GM12864 (cell line): ENCODE measurements at regions not wholly inside any gene's neighbourhood (a gene's known extent, or its start where the extent isn't known, plus 50 kb on each side); places are given as distances from the start of the nearest gene placed in this dataset.
A peak's percentile ranks its signal among the peaks of the same experiment; 100 is the strongest.

Experiments used
- DNase-seq: peaks from one replicate; pipeline ENCODE4 v3.0.0-alpha.2; 2011; ENCODE audit warnings: low read depth
- H3K4me3 ChIP-seq: 2 replicates; pipeline ENCODE4 v1.5.1; 2011; ENCODE audit warnings: mild to moderate bottlenecking, low read depth, low read length, control low read depth
- TF ChIP-seq, protein P1 (sequence below): IDR thresholded peaks from 2 replicates; pipeline ENCODE4 v1.5.1; 2011; ENCODE audit warnings: low read depth, mild to moderate bottlenecking, moderate library complexity, low read length, control low read depth, inconsistent platforms; ENCODE audit errors: missing control alignments

DNA sequence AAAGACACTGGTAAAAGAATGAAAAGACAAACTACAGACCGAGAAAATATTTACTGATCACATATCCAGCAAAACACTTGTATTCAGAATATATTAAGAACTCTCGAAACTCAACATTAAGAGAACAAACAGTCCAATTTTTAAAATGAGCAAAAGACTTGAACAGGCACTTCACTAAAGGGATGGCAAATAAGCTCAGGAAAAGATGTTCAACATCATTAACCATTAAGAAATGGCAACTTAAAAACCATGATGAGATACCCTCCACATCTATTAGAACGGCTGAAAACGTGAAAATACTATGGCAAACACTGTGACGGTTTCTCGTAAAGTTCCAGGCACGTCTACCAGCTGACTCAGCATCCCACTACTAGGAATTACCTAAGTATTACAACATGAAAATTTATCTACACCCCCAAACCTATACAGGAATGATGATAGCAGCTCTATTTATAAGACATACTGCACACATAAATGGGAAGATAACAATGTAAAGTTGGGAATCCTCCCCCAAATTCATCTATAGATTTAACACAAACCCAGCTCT lies 86.1 kb upstream of the PROK2 start:
- TF ChIP-seq, protein P1, sequence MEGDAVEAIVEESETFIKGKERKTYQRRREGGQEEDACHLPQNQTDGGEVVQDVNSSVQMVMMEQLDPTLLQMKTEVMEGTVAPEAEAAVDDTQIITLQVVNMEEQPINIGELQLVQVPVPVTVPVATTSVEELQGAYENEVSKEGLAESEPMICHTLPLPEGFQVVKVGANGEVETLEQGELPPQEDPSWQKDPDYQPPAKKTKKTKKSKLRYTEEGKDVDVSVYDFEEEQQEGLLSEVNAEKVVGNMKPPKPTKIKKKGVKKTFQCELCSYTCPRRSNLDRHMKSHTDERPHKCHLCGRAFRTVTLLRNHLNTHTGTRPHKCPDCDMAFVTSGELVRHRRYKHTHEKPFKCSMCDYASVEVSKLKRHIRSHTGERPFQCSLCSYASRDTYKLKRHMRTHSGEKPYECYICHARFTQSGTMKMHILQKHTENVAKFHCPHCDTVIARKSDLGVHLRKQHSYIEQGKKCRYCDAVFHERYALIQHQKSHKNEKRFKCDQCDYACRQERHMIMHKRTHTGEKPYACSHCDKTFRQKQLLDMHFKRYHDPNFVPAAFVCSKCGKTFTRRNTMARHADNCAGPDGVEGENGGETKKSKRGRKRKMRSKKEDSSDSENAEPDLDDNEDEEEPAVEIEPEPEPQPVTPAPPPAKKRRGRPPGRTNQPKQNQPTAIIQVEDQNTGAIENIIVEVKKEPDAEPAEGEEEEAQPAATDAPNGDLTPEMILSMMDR: no peak
- DNase-seq: no peak

DNA sequence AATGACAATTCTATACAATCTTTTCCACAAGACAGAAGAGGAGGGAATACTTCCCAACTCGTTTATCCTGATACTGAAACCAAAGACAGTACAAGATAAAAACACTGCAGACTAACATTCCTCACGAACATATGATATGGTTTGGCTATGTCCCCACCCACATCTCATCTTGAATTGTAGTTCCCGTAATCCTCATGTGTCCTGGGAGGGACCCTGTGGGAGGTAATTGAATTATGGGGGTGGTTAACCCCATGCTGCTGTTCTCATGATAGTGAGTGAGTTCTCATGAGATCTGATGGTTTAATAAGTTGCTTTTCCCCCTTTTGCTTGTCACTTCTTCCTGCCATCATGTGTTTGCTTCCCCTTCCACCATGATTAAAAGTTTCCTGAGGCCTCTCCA lies 83.9 kb upstream of the PROK2 start:
- TF ChIP-seq, protein P1: no peak
- H3K4me3 ChIP-seq: no peak overlapping the region
- DNase-seq: no peak

More for the DNA sequence above, 86.1 kb upstream of the PROK2 start:
- no peak overlapping the region for H3K4me3 ChIP-seq

DNA sequence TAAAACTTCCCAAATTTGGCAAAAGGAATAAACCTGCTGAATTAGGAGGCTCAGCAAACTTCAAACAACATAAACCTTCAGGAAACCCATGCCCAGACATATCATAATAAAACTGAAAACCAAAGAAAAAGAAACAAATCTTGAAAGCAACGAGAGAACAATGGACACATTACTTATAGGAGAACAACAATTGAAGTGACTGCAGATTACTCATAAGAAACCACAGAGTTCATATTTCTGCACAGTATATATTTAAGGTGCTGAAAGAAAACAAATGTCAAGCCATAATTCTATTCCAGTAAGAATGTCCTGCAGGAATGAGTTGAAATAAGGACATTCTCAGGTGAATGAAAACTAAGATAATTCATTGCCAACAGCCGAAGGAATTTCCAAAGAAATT lies 80.8 kb upstream of the PROK2 start:
- H3K4me3 ChIP-seq: no peak overlapping the region
- DNase-seq: no peak
- TF ChIP-seq, protein P1: no peak

DNA sequence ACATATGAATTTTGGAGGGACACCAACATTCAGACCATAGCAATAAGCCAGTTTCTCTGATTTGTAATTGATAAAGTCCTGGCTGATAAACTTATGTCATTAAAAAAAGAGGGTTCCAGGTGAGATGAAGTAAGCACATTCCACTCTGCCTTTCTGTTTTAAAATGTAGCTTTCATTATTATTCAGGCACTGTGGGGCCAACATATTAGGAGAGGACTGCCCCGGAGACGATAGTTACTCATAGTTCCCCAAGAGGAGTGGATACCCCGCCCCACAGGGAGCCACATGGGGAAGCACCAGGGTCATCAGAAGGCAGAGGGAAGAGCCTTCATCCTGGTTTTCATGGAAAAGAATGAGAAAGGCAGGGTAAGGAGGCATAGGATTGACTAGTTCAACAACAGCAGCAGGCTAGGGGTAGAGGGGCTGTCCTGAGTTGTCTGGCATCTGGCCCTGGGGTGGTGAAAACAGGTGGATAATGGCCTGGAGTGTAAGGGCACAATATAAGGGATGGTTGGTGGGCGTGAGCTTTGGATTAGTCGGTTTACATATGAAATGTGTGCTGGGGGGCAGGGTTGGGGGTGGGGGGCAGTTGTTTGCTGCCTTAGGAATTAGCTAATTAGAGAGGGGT lies 78.7 kb upstream of the PROK2 start:
- DNase-seq: no peak
- H3K4me3 ChIP-seq: no peak overlapping the region
- TF ChIP-seq, protein P1: no peak

DNA sequence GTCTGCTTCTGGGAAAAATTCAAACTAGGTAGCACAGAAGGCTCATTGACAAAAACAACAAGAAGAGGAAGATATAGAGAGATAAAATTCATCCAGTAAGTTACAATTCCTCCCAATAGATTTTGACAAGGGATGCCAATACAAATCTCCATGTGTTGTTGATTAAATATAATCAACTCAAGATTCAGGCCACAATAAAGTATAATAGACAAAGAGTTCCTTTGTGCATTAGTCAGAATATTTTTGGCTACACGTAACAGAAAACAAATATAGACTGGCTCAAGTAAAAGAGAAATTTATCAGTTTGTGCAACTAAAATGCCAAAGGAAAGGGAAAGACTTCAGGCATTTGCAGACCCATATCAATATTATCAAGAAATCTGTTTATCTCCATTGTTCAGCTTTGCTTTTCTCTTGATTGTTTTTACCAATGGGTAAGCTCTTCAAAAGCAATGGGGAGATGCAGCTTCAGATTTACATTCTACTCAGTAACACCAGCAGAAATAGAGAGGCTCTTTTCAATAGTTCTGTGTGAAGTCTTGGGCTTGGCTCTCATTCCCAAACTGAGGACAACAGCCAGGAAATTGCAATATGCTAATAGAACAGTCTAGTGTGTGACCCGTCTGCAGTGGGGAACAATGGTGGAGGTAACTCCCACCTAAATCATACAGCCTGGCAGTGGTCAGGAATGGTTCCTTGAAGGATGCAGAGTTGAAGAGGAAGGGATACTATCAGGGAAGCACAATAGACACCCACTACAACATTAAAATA lies 77.6 kb upstream of the PROK2 start:
- H3K4me3 ChIP-seq: no peak overlapping the region
- TF ChIP-seq, protein P1: no peak
- DNase-seq: no peak

DNA sequence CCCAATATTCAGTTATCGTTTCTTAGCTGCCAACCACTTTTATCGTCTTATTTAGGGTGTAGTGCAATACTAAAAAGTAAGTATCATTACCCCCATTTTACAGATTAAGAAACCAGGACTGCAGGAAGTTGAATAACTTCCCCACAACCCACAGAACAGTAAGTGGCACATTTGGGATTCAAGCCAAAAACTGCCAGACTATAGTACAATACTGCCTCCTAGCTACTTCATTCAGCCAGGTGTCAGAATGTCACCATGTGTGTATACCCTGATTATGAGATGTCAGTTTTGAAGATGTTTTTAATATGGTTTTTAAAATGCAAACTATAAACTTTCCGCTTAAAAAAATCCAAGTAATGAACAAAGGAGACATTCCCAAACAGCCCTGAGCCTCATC lies 74.2 kb upstream of the PROK2 start:
- DNase-seq: no peak
- TF ChIP-seq, protein P1: peak; percentile 34
- H3K4me3 ChIP-seq: no peak overlapping the region
